ENCODE measurements at regions not wholly inside any gene's neighbourhood (a gene's known extent, or its start where the extent isn't known, plus 50 kb on each side); places are given as distances from the start of the nearest gene placed in this dataset.

GRCh38 chr20:54377992-54378773 lies 97.2 kb upstream of the DOK5 start:
- H3K9ac ChIP-seq (ENCODE audit: low read length in 3 of 3), result no peak overlapping the region
- H3K27ac ChIP-seq (ENCODE audit: low read depth in 2 of 2, low read length in 2 of 2), result no peak overlapping the region
- no peaks in the 10 kb centered on the region for H3K36me3 ChIP-seq (ENCODE audit: control insufficient read depth in 2 of 3, insufficient read depth in 3 of 3, low read length in 3 of 3)
- no peak for DNase-seq
- H3K4me3 ChIP-seq (ENCODE audit: low read length in 3 of 3), result no peak overlapping the region
- FAIRE-seq, result no peak
- H3K9me3 ChIP-seq (ENCODE audit: control insufficient read depth in 2 of 3, insufficient read depth in 1 of 3, low read length in 3 of 3), result no peaks in the 10 kb centered on the region
- intact Hi-C loops (cut with DNase I), result no loop called here
- TF ChIP-seq, protein P1, sequence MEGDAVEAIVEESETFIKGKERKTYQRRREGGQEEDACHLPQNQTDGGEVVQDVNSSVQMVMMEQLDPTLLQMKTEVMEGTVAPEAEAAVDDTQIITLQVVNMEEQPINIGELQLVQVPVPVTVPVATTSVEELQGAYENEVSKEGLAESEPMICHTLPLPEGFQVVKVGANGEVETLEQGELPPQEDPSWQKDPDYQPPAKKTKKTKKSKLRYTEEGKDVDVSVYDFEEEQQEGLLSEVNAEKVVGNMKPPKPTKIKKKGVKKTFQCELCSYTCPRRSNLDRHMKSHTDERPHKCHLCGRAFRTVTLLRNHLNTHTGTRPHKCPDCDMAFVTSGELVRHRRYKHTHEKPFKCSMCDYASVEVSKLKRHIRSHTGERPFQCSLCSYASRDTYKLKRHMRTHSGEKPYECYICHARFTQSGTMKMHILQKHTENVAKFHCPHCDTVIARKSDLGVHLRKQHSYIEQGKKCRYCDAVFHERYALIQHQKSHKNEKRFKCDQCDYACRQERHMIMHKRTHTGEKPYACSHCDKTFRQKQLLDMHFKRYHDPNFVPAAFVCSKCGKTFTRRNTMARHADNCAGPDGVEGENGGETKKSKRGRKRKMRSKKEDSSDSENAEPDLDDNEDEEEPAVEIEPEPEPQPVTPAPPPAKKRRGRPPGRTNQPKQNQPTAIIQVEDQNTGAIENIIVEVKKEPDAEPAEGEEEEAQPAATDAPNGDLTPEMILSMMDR (IDR thresholded peaks at IDR 0.05; ENCODE audit: borderline replicate concordance, extremely low read depth, insufficient read depth), result no peak
- H3K4me1 ChIP-seq (ENCODE audit: control insufficient read depth in 2 of 3, insufficient read depth in 2 of 3, low read depth in 1 of 3, low read length in 3 of 3), result no peaks in the 10 kb centered on the region
- H3K27me3 ChIP-seq (ENCODE audit: control insufficient read depth, insufficient read depth, low read length), result no peaks in the 10 kb centered on the region

DNA sequence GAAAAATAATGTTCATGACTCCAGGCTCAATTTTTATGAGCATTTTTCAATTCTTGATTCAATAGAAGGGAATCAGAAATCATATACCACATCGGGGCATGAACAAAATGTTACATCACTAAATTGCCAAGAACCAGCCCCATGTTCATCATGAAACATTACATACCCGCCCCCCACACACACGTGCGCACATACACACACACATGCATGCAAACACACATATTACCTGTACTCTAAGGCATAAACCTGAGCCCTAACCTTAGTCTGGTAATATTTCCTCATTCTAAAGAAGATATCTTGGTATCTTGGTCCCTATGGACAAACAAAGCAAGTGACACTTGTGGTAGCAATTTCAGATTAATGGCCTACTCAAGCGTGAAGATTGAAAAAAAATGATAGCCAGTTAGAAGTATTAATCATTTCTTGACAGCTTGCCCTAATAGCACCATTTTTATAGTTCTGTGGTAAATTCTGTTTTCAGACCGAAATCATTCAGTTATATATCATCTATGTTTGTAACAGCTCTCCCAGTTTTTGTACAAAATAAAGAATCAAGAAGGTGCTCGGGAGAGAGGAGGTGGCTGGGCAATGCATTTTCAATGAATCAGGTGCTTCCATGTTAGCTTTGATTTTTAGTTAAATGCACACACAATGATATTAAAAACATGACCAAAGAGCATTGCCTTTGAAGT lies 95.4 kb upstream of the DOK5 start:
- Histone ChIP-seq H3K9ac (ENCODE audit: low read length in 3 of 3) (no peak overlapping the region), H3K9me3 (ENCODE audit: control insufficient read depth in 2 of 3, insufficient read depth in 1 of 3, low read length in 3 of 3) (no peaks in the 10 kb centered on the region), H3K4me3 (ENCODE audit: low read length in 3 of 3) (no peak overlapping the region), H3K4me1 (ENCODE audit: control insufficient read depth in 2 of 3, insufficient read depth in 2 of 3, low read depth in 1 of 3, low read length in 3 of 3) (no peaks in the 10 kb centered on the region), H3K27ac (ENCODE audit: low read depth in 2 of 2, low read length in 2 of 2) (no peak overlapping the region), H3K36me3 (ENCODE audit: control insufficient read depth in 2 of 3, insufficient read depth in 3 of 3, low read length in 3 of 3) (no peaks in the 10 kb centered on the region), H3K27me3 (ENCODE audit: control insufficient read depth, insufficient read depth, low read length) (no peaks in the 10 kb centered on the region)
- DNase-seq, result no peak
- intact Hi-C loops (cut with DNase I), result no loop called here
- no peak for FAIRE-seq
- TF ChIP-seq, protein P1 (IDR thresholded peaks at IDR 0.05; ENCODE audit: borderline replicate concordance, extremely low read depth, insufficient read depth), result no peak

DNA sequence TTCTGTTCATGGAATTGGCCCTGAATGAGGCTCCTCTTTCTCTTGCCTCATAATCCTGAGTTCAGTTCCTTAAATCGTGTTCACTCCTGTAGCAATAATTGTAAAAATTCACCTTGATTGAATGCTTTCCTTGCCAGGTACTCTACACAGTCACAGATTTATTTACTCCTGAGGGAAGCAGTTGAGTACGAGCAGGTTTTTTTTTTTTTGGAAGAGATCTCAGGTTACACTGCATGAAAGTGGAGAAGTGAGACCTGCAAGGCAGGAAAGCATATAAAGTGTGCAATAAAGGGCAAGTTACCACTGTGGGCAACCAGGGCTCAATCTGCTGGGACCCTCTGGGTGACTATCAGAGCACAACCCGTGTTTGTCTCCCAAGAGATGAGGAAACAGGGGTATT lies 93.0 kb upstream of the DOK5 start:
- no peak overlapping the region for H3K27ac ChIP-seq (ENCODE audit: low read depth in 2 of 2, low read length in 2 of 2)
- no peak overlapping the region for H3K9ac ChIP-seq (ENCODE audit: low read length in 3 of 3)
- no peak for FAIRE-seq
- H3K9me3 ChIP-seq (ENCODE audit: control insufficient read depth in 2 of 3, insufficient read depth in 1 of 3, low read length in 3 of 3), result no peaks in the 10 kb centered on the region
- H3K4me1 ChIP-seq (ENCODE audit: control insufficient read depth in 2 of 3, insufficient read depth in 2 of 3, low read depth in 1 of 3, low read length in 3 of 3), result no peaks in the 10 kb centered on the region
- no peak overlapping the region for H3K4me3 ChIP-seq (ENCODE audit: low read length in 3 of 3)
- intact Hi-C loops (cut with DNase I), result no loop called here
- TF ChIP-seq, protein P1 (IDR thresholded peaks at IDR 0.05; ENCODE audit: borderline replicate concordance, extremely low read depth, insufficient read depth), result no peak
- no peaks in the 10 kb centered on the region for H3K27me3 ChIP-seq (ENCODE audit: control insufficient read depth, insufficient read depth, low read length)
- peak in 3 of 5 donors; percentile 16 to 66 (median 62) for DNase-seq
- no peaks in the 10 kb centered on the region for H3K36me3 ChIP-seq (ENCODE audit: control insufficient read depth in 2 of 3, insufficient read depth in 3 of 3, low read length in 3 of 3)
